ENCODE measurements at regions not wholly inside any gene's neighbourhood (a gene's known extent, or its start where the extent isn't known, plus 50 kb on each side); places are given as distances from the start of the nearest gene placed in this dataset.

GRCh38 chr11:112464949-112465348 lies 204.3 kb upstream of the PLET1 start:
- Histone ChIP-seq H3K27ac (ENCODE audit: low read depth, low read length) (no peak overlapping the region), H3K18ac (ENCODE audit: extremely low read depth, low read length) (no peak overlapping the region), H2BK20ac (ENCODE audit: low read length) (no peak overlapping the region), H2BK120ac (replicated peaks; ENCODE audit: low read depth, low read length) (no peak overlapping the region), H3K23me2 (ENCODE audit: low read depth, low read length) (no peaks in the 10 kb centered on the region), H3K79me1 (ENCODE audit: low read depth, low read length) (no peaks in the 10 kb centered on the region), H3K27me3 (replicated peaks in 1 of 4; ENCODE audit: control insufficient read depth in 3 of 4, extremely low read depth in 1 of 4, insufficient read depth in 3 of 4, low read length in 3 of 4) (no peaks in the 10 kb centered on the region), H3K4me3 (ENCODE audit: extremely low read depth in 1 of 4, insufficient read depth in 2 of 4, low read depth in 3 of 4, low read length in 4 of 4) (no peak overlapping the region), H4K8ac (ENCODE audit: extremely low read depth, insufficient read depth, low read length) (no peak overlapping the region), H3K14ac (ENCODE audit: insufficient read length) (no peak overlapping the region), H2BK12ac (ENCODE audit: low read depth, low read length) (no peak overlapping the region), H3K79me2 (ENCODE audit: control insufficient read depth in 1 of 2, insufficient read depth in 2 of 2, low read length in 2 of 2) (no peaks in the 10 kb centered on the region), H2BK15ac (ENCODE audit: low read length) (no peak overlapping the region), H3K9ac (replicated peaks in 1 of 4; ENCODE audit: extremely low read depth in 1 of 4, low read depth in 3 of 4, low read length in 3 of 4) (no peak overlapping the region), H2BK5ac (ENCODE audit: low read depth, low read length) (no peak overlapping the region), H4K91ac (replicated peaks; ENCODE audit: insufficient read length, low read length) (no peak overlapping the region), H3K4ac (replicated peaks; ENCODE audit: insufficient read length, low read depth, low read length) (no peak overlapping the region), H2AFZ (ENCODE audit: low read length) (no peak overlapping the region), H4K5ac (ENCODE audit: insufficient read length, low read depth, low read length) (no peak overlapping the region), H4K20me1 (replicated peaks in 1 of 2; ENCODE audit: control insufficient read depth in 1 of 2, insufficient read depth in 2 of 2, low read length in 2 of 2) (no peaks in the 10 kb centered on the region), H3K4me2 (ENCODE audit: insufficient read depth in 1 of 2, low read depth in 2 of 2, low read length in 2 of 2) (no peak overlapping the region), H3K36me3 (ENCODE audit: control insufficient read depth in 2 of 4, insufficient read depth in 4 of 4, low read length in 3 of 4) (no peaks in the 10 kb centered on the region), H3K4me1 (replicated peaks in 1 of 4; ENCODE audit: control insufficient read depth in 3 of 4, insufficient read depth in 4 of 4, low read length in 3 of 4) (no peaks in the 10 kb centered on the region), H3K23ac (ENCODE audit: insufficient read length) (no peak overlapping the region), H3K56ac (replicated peaks; ENCODE audit: insufficient read length, low read depth, low read length) (no peak overlapping the region), H3K9me3 (ENCODE audit: insufficient read depth in 2 of 2, low read depth in 1 of 2, low read length in 1 of 2) (no peaks in the 10 kb centered on the region), H2AK5ac (ENCODE audit: low read depth, low read length) (no peak overlapping the region)
- DNase-seq (ENCODE audit: low read depth in 1 of 2, low spot score in 2 of 2) (no peak), FAIRE-seq (no peak)
- 86% methylated on average over 1 of the region's 1 CpG; no CpG with 5 or more reads in 1 of the 2 experiments for WGBS, 2 experiments (ENCODE audit: extremely low coverage in 1 of 2, insufficient coverage in 1 of 2, insufficient read length in 1 of 2, insufficient replicate concordance in 2 of 2, low coverage in 1 of 2, low lambda C conversion rate in 2 of 2, missing lambda C conversion rate in 1 of 2)
- ChIA-PET POLR2A (ENCODE audit: partially characterized antibody) (no interaction called here), CTCF (ENCODE audit: partially characterized antibody) (interaction anchor here (0.7 to 4.7 kb wide), 5 partner anchors 10 to 186 kb away, joined by 3 to 39 read pairs (median 3); no protein-coding TSS in a partner anchor)
- TF ChIP-seq BACH1 (IDR thresholded peaks at IDR 0.05; ENCODE audit: low read length), result no peak
- TF ChIP-seq NANOG (IDR thresholded peaks at IDR 0.05; ENCODE audit: insufficient read depth, low read depth, low read length, poor library complexity, severe bottlenecking), result no peak
- TF ChIP-seq POU5F1 (IDR thresholded peaks at IDR 0.05; ENCODE audit: low read depth, low read length), result no peak

Data from H1 (cell line).